Heart right ventricle (tissue), 16 donors: ENCODE measurements at regions not wholly inside any gene's neighbourhood (a gene's known extent, or its start where the extent isn't known, plus 50 kb on each side); places are given as distances from the start of the nearest gene placed in this dataset.
"Not testable (repeated sequence)": the region's sequence is repeated elsewhere in the genome, so short reads cannot be mapped to it uniquely, and the experiment has no call there.

Source experiments
- ATAC-seq, 8 donors: fragments of 200-7000 bp; cut with Tn5 transposase; one replicate each; pipeline ENCODE4 v1.9.1; 2020; ENCODE audit warnings: mild to moderate bottlenecking in 8 of 8, moderate library complexity in 8 of 8, moderate number of reproducible peaks in 1 of 8
- DNase-seq, 2 donors: peaks; one replicate each; pipeline ENCODE4 v3.0.0-alpha.2; 2020
- H3K27ac ChIP-seq, 10 donors: fragments of 200-600 bp; sonication (generic) in 2 of 10; one replicate each; pipeline versions ENCODE4 v1.5.0 to v1.8.0; 2020 to 2022; ENCODE audit warnings: mild to moderate bottlenecking in 3 of 10
- H3K27me3 ChIP-seq, 7 donors: fragments of 200-600 bp; one replicate each; pipeline ENCODE4 v1.8.0; 2021 to 2022; ENCODE audit warnings: mild to moderate bottlenecking in 2 of 7
- H3K36me3 ChIP-seq, 9 donors: fragments of 200-600 bp; sonication (generic) in 1 of 9; one replicate each; pipeline versions ENCODE4 v1.5.0 to v1.8.0; 2020 to 2022; ENCODE audit warnings: mild to moderate bottlenecking in 2 of 9
- H3K4me1 ChIP-seq, 9 donors: fragments of 200-600 bp; sonication (generic) in 1 of 9; one replicate each; pipeline versions ENCODE4 v1.5.0 to v1.8.0; 2020 to 2022; ENCODE audit warnings: mild to moderate bottlenecking in 4 of 9
- H3K4me3 ChIP-seq, 10 donors: fragments of 200-600 bp; sonication (generic) in 2 of 10; one replicate each; pipeline versions ENCODE4 v1.5.0 to v1.8.0; 2020 to 2022; ENCODE audit warnings: mild to moderate bottlenecking in 7 of 10, moderate library complexity in 2 of 10
- H3K9me3 ChIP-seq, 11 donors: fragments of 200-600 bp in 10 of 11; sonication (generic) in 2 of 11; one replicate each; pipeline versions ENCODE4 v1.5.0 to v1.8.0; 2013 to 2022; ENCODE audit warnings: mild to moderate bottlenecking in 2 of 11, control low read depth in 1 of 11, moderate library complexity in 1 of 11
- WGBS, 2 donors: extraction: QIAGEN DNeasy Blood & Tissue Kit; methylation state at CpG; one replicate each; pipeline ENCODE4 v1.1.7; 2013; ENCODE audit warnings: inconsistent platforms in 1 of 2; 5-methylcytosine and 5-hydroxymethylcytosine counted together
- intact Hi-C, 10 donors: fragments of 100-400 bp; cut with DNase I; formaldehyde crosslinking; loops; one replicate each; pipeline versions ENCODE4 v1.11.1 to v1.14.2; 2022
- TF ChIP-seq, protein P1 (sequence below), 9 donors: fragments of 200-600 bp; sonication (generic) in 2 of 9; IDR thresholded peaks; one replicate each; pipeline versions ENCODE4 v1.5.0 to v1.8.0; 2021 to 2022; ENCODE audit warnings: antibody characterized with exemption in 9 of 9, mild to moderate bottlenecking in 5 of 9, moderate library complexity in 1 of 9
- donor health status: Arrhythmogenic right ventricular cardiomyopathy.
- donor health status: ischemic (EF 13 %, LVEDD 7.1; RV severe dilation, severe dysfunction).
- donor health status: healthy with polysubstance abuse.
- donor health status: DM: no; HTN: yes; CAD: no.
- donor health status: DM: no; HTN: no; CAD: no.
- donor health status: ischemic (EF 25% LVEDD 6.9; RV normal size, moderate dysfunction).
- donor health status: ischemic (EF 25% LVEDD 5.7; RV mildly dilated, moderate dysfunction).
- donor health status: healthy.
- donor health status: DM: yes; HTN: yes; CAD: no.
- donor health status: Ischemic cardiomyopathy.
- donor health status: ischemic (EF 35%, LVEDD 5.7; RV mildly dilated, moderate dysfunction).
- donor health status: nonischemic (EF 11% LVEDD 7.7; RV severe dilation, severe dysfunction).
- donor health status: DM: yes; HTN: yes; CAD: no.
- donor health status: PGD.
- donor health status: ischemic (EF 29% LVEDD 5.4; RV normal size, mild dysfunction).
- donor health status: nonischemic (EF 23%, LVEDD 6.1; RV moderate dilation, normal function).

DNA sequence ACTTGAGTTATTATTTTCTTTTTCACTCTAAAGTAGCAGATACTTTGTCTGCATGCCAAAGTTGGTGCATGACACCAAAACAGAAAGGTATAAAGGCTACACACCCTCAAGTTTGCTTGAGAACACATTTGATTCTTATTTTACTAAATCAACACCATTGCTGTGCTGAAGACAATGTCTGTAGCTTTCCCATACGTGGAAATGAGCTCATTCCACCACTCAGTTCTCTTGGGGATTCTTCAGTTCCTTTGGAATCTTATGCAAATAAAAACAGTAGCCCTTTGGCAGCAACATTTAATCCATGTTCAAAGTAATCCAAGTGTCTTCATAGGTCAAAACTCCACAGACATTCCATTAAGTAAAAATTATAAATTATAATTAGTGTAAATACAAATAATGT, 264.9 kb downstream of the TLE1 start:
- intact Hi-C loops, result loop anchor here in 1 of 10 donors (10.0 kb wide), 1 partner anchor 50 kb away; no protein-coding TSS in a partner anchor
- Histone ChIP-seq H3K9me3 (peaks cover 0 to 48% (median 13%) of the 10 kb centered on the region in 11 donors), H3K27me3 (no peaks in the 10 kb centered on the region), H3K27ac (no peak overlapping the region), H3K36me3 (no peaks in the 10 kb centered on the region), H3K4me3 (no peak overlapping the region), H3K4me1 (no peaks in the 10 kb centered on the region)
- DNase-seq (no peak), ATAC-seq (peak in 1 of 8 donors; percentile 31)
- 7 to 14% methylated on average over 1 of the region's 1 CpG for WGBS, 2 donors
- TF ChIP-seq, protein P1, sequence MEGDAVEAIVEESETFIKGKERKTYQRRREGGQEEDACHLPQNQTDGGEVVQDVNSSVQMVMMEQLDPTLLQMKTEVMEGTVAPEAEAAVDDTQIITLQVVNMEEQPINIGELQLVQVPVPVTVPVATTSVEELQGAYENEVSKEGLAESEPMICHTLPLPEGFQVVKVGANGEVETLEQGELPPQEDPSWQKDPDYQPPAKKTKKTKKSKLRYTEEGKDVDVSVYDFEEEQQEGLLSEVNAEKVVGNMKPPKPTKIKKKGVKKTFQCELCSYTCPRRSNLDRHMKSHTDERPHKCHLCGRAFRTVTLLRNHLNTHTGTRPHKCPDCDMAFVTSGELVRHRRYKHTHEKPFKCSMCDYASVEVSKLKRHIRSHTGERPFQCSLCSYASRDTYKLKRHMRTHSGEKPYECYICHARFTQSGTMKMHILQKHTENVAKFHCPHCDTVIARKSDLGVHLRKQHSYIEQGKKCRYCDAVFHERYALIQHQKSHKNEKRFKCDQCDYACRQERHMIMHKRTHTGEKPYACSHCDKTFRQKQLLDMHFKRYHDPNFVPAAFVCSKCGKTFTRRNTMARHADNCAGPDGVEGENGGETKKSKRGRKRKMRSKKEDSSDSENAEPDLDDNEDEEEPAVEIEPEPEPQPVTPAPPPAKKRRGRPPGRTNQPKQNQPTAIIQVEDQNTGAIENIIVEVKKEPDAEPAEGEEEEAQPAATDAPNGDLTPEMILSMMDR (IDR thresholded peaks at IDR 0.05), result no peak

DNA sequence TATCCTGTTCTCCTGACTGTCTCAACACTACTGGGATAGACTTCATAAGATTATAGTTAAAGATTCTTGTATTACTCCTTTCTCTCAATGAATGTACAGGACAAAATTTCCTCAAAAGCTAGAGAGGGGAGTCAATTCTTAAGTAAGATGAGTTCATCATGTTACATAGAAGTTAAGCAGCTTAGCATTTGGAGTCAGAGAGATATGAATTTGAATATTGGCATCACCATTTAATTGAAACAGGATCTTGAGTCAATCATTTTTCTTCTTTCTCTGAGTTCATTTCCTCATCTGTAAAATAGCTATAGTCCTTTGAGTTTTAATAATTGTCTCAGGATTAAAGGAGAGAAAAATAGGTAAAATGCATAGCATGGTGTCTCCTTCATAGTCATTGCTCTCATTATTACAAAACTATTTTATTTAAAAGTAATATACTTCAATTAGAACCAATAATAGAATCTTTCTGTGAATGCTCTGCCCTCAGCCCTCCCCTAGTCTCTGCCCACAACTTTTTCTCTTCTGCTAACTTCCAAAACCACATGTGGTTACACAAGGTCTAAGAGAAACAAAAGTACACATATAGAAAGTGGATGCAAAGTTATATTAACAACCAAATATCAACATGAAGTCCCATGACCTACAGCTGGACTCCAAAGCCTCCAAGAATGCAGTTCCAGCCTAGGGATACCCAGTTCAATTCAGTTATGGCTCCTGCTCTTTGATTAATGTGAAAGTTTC, 265.6 kb downstream of the TLE1 start:
- ATAC-seq (no peak), DNase-seq (no peak)
- Histone ChIP-seq H3K4me3 (no peak overlapping the region), H3K36me3 (no peaks in the 10 kb centered on the region), H3K4me1 (no peaks in the 10 kb centered on the region), H3K27ac (no peak overlapping the region), H3K9me3 (peaks cover 0 to 46% (median 13%) of the 10 kb centered on the region in 11 donors), H3K27me3 (no peaks in the 10 kb centered on the region)
- intact Hi-C loops, result loop anchor here in 1 of 10 donors (10.0 kb wide), 1 partner anchor 49 kb away; no protein-coding TSS in a partner anchor
- TF ChIP-seq, protein P1 (IDR thresholded peaks at IDR 0.05), result no peak

DNA sequence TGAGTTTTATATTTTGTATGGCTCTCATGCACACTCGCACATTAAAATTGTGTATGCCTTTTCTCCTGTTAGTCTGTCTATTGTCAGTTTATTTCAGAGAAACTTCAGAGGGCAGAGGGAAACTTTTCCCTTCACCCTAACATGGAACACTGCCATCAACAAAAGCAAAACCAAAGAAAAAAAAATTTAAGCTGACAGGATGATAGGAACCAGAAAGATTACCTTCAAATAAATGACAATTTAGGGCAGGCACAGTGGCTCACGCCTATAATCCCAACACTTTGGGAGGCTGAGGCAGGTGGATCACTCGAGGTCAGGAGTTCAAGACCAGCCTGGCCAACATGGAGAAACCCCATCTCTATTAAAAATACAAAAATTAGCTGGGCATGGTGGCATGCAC, 268.3 kb downstream of the TLE1 start:
- not testable (repeated sequence) for H3K27ac ChIP-seq, DNase-seq, ATAC-seq, H3K36me3 ChIP-seq, H3K4me3 ChIP-seq, H3K27me3 ChIP-seq
- WGBS, 2 donors, result 82 to 85% methylated on average over 3 of the region's 3 CpGs
- Histone ChIP-seq H3K9me3 (peaks cover 0 to 23% (median 4%) of the 10 kb centered on the region in 11 donors), H3K4me1 (peaks cover 0 to 20% (median 11%) of the 10 kb centered on the region in 9 donors)
- intact Hi-C loops, result loop anchor here in 1 of 10 donors (10.0 kb wide), 1 partner anchor 46 kb away; no protein-coding TSS in a partner anchor

DNA sequence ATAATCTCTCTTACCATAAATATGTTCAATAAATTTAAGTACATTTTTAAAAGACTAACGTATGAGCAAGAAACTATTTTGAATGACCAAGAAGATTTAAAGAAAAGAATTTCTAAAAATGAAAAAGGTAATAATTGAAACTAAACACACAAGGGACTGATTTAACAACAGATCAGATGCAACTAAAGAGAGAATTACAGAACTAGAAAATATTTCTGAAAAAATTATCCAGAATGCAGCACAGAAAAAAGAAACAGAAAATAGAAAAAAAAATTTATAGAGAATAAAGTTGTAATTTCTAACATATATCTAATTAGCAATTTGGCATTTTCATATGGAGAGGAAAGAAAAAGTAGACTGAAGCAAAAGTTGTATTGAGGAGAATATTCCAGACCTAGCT, 269.3 kb downstream of the TLE1 start:
- peaks cover 0 to 20% (median 4%) of the 10 kb centered on the region in 11 donors for H3K9me3 ChIP-seq
- ATAC-seq (no peak), DNase-seq (no peak)
- WGBS, 2 donors, result 94 to 96% methylated on average over 1 of the region's 1 CpG
- no peaks in the 10 kb centered on the region for H3K36me3 ChIP-seq
- H3K27ac ChIP-seq, result no peak overlapping the region
- H3K27me3 ChIP-seq, result no peaks in the 10 kb centered on the region
- TF ChIP-seq, protein P1 (IDR thresholded peaks at IDR 0.05), result no peak
- H3K4me1 ChIP-seq, result peaks cover 0 to 23% (median 11%) of the 10 kb centered on the region in 9 donors
- H3K4me3 ChIP-seq, result no peak overlapping the region
- intact Hi-C loops, result loop anchor here in 1 of 10 donors (10.0 kb wide), 1 partner anchor 45 kb away; no protein-coding TSS in a partner anchor

DNA sequence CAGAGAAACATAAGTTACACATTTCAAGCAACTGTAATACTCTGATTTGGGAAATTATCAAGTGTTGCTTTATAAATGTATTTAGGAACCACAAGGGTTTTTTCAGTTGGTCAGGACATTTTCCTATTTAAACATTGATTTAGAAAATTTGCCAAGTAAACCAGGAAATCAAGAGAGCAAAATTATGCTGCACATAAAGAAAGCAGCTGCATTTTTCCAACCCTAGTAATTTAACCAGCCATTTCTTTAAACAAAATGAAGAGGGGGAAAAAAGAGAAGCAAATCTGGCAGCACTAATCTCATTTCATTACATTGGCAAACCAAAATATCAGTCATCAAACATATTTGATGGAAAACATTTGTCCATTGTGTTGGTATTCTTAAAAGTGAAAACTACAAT, 271.4 kb downstream of the TLE1 start:
- intact Hi-C loops, result no loop called here
- Histone ChIP-seq H3K27me3 (no peaks in the 10 kb centered on the region), H3K9me3 (peaks cover 0 to 17% (median 4%) of the 10 kb centered on the region in 11 donors), H3K4me1 (peaks cover 0 to 28% (median 11%) of the 10 kb centered on the region in 9 donors), H3K36me3 (no peaks in the 10 kb centered on the region), H3K4me3 (no peak overlapping the region), H3K27ac (peak overlapping the region in 1 of 10 donors; percentile 4)
- TF ChIP-seq, protein P1 (IDR thresholded peaks at IDR 0.05), result no peak
- ATAC-seq, result no peak
- no peak for DNase-seq
